Loucy (cell line): ENCODE measurements at regions not wholly inside any gene's neighbourhood (a gene's known extent, or its start where the extent isn't known, plus 50 kb on each side); places are given as distances from the start of the nearest gene placed in this dataset.

Experiments
- CTCF ChIP-seq: fragments of 200-600 bp; sonication (generic); conservative IDR thresholded peaks from 2 replicates; pipeline ENCODE4 v1.5.1; 2014; ENCODE audit warnings: mild to moderate bottlenecking, antibody characterized with exemption, low read length
- EZH2phosphoT487 ChIP-seq: fragments of 200-600 bp; IDR thresholded peaks from 2 replicates; pipeline ENCODE4 v1.6.1; 2018; ENCODE audit warnings: antibody characterized with exemption, mild to moderate bottlenecking, moderate library complexity, borderline replicate concordance

GRCh38 chr11:70739811-70740487, 341.6 kb downstream of the CTTN start:
- TF ChIP-seq CTCF (no peak), EZH2phosphoT487 (no peak)
